Fibroblast of the conjunctiva (primary cell): ENCODE measurements at regions not wholly inside any gene's neighbourhood (a gene's known extent, or its start where the extent isn't known, plus 50 kb on each side); places are given as distances from the start of the nearest gene placed in this dataset.
"Not testable (repeated sequence)": the region's sequence is repeated elsewhere in the genome, so short reads cannot be mapped to it uniquely, and the experiment has no call there.

Experiments used
- DNase-seq: peaks from one replicate; pipeline ENCODE4 v3.0.0-alpha.2; 2010; ENCODE audit warnings: low read depth

DNA sequence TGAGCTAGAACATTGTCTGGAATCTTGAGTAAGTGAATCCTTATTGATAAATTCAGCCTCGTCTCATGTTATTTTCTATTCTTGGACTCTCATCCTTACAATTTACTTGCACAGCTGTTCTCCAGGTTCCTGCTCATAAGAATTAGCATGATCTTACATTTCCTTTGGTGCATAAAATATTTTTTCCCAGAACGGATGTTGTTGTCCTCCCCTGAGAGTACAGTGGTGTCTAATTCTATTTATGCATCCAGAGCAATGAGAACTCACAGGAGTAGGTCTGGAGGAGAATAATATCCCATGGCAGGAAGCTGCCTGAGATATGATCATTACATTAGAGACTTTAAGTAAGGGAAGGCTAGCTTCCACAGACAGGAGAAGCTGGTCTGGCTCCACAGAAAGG, 178.4 kb upstream of the MAST4 start:
- no peak for DNase-seq

DNA sequence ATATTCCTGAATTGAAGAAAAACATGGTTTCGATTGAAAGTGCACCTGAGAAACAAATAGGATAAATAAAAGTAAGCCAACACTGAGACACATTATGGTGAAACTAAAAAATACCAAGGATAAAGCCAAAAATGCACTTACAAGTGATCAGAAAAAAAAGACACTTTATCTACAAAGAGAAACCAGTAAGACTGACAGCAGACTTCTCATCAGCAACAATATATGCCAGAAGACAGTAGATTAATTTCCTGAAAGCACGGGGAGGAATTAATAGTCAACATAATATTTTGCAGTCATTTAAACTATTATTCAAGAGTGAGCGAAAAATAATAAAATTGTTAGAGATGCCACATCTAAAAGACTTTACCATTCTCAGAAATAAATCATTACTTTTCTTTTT, 172.7 kb upstream of the MAST4 start:
- no peak for DNase-seq

DNA sequence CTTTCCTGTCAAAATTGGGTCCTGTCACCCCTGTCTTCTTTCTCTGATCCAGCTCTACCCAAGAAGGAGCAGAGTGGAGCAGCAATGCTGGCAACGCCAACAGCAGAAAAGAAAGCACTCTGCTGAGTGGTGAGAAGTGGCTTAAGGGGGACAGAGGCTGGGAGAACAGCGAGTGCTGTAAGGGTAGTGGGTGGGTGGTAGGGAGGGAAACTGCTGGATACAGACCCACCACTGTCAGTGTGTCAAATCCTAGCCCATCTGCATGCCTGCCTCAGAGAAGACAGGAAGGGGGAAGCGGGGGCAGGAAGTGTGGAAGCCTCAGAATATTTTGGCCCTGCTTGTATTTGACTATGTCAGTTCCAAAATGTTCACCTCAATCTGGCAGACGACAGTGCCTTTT, 170.4 kb upstream of the MAST4 start:
- no peak for DNase-seq

DNA sequence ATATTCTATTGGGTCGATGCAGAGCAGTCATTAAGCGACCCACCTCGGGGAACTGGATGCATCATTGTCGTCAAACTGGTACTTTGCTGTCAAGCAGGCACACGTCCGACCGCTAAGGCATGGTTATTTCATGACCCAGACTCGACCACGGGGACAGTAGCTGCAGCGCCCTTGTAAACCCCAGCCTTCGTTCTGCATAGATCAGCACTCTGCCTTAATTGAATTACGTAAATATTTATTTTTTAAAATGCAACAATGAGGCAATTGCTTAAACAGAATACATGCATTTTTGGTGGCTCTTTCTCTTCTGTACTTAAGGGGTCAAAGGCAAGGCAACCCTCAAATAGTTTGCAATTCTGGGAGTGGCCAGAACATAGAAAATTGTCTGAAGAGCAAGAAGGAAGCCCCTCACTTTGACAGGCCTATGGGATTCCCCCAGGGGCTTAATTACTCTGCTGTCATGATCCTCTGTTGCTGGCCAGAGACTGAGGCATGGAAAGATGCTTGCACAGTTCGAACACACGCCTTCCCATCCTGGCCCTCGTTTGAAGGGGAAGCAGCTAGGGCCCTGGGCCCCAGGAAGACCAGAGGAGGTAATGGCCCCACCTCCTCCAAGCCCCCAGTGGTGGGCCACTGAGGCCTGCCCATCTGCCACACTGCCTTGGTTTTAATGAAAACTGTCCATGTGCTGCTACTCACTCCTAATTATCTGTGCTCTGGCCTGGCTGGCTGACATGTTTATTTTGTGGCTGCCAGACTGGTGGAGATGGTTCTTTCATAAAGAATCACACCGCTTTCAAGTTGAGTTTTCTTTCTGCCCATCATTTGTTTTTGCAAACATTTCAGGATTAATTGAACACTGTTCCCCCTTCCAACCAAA, 169.7 kb upstream of the MAST4 start:
- no peak for DNase-seq

DNA sequence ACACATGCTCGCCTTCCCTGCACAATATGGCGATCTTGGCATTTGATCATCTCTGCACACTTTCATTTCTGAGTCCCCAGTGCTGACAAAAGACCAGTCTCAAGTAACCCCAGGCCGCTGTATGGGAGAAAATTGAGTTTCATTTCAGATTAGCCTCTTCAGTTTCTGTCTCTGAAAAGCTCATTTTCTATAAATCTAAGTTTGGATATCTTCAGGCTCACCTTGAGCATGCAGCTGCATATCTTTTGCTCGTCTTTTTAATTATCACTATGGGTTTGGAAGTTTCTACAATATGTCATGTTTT, 169.1 kb upstream of the MAST4 start:
- no peak for DNase-seq

DNA sequence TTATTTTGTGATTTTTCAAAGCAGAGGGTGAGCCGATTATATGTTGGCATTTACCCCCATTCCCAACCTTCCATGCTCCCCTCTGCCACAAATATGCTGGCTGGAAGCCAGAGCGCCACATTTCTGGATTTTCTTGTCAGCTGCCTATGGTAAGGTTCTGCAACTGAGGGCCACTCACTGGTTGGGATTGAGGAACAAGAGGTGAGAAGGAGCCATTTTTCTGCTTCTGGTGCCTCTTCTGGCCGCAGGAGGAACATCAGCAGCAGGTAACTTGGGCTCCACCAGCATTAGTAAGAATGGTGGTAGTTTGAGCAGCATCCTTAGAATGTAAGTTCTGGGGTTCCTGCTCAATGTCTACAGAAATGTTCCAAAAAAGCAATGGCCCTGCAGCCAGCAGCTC, 159.5 kb upstream of the MAST4 start:
- no peak for DNase-seq

DNA sequence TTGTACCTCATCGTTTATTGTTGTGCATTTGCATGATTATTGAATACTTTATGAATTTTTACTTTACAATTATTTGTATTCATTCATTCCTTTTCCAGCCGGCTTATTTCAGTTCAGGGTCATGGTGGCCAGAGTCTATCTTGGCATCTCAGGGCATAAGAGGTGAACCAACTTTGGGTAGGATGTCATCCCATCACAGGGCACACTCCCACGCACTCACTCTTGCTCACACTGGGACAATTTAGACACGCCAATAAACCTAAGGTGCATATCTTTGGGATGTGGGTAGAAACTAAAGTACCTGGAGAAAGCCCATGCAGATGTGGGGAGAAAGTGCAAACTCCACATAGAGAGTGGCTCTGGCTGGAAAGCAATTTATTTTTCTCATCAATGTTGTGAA, 158.1 kb upstream of the MAST4 start:
- DNase-seq = no peak

DNA sequence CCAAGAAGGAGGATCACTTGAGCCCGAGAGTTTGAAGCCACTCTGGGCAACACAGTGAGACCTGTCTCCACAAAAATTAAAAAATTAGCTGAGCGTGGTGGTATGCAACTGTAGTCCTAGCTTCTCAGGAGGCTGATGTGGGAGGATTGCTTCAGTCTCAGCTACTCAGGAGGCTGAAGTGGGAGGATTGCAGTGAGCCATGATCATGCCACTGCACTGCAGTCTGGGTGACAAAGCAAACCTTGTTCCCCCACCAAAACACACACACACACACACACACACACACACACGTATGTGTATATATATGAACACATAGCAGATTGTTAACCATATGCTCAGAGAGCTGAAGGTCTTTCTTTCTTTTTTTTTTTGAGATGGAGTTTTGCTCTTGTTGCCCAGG, 157.5 kb upstream of the MAST4 start:
- no peak for DNase-seq

DNA sequence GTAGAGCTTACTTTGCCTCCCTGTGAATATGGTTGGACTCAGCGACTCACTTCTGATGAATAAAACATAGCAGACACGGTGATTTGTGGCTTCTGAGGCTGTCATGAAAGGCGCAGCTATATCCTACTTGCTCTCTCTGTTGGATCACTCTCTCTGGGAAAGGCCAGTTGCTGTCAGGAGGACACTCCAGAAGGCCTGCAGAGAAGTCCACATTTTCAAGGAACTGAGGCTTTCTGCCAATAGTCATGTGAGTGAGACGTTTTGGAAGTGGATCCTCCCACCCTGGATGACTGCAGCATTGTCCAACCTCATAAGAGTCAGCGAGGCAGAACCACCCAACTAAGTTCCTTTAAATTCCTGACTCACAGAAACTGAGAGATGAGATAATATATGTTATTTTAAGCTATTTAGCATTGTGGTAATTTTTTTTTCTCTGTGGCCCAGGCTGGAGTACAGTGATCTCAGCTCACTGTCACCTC, 156.0 kb upstream of the MAST4 start:
- no peak for DNase-seq

DNA sequence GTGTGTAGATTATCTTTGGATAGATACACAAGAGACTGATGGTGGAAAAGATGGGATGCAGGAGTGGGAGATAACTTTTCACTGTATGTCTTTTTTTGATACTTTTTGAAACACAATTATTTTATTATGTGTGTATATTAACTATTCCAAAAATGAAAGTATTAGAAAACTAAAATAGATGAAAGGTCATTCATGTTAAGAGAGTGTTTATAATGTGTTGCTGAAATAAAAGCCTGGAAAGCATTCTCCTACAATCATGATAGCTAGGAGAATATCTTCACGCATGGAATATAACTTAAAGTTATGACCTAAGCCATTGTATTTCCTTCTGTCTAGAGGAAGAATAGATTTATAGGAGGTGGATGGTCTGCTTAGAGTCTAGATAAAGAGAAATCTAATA, 154.8 kb upstream of the MAST4 start:
- no peak for DNase-seq

DNA sequence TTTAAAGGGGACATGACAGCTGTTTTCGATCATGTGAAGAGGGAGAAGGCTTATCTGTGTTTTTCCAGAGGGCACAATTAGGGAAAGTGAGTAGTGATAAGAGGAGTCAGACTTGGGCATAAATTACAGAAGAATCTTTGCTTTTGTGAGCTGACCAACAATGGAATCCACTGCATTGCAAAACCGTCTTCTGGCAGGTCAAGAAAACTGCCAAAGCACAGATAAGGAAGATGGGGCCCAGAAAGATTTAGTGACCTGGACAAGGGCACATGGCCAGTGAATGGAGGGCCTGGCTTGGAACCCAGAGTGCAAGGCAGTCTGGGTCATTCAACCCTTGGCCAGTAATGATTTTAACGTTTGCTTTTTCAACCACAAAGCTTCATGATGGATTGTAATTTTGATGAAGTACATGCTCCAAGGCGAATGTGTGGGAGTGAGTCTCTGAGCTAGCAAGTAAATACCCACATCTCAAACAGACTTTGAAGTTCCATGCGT, 153.2 kb upstream of the MAST4 start:
- DNase-seq = no peak

DNA sequence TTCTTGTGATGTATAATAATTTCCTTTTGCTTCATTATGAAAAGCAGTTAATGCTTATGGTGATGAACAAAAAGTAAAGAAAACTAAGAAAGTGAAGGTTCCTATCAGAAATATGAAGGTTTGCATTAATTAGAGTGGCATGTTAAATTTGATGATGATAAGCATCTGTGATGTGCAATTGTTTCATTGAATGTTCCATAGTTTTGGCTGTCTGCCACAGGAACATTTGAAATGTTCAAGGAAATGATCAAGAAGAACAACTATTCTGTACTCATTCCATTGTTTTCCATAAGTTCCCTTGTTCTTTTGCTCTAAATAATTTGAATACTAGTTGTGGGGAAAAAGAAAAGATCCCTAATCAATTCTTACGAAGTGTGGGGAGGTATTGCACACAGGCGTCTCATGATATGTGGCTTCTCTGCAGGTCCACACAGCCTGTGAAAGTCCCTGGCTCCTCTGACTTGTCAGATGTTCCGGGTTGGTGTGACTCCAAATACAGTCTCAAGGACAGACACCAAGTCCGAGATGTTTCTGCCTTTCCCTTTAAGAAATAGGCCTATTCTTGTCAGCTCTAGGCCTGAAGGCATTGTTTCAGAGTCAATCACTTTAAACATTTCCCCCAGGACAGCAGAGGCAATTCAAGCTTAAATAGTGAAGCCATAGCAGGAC, 152.6 kb upstream of the MAST4 start:
- no peak for DNase-seq

DNA sequence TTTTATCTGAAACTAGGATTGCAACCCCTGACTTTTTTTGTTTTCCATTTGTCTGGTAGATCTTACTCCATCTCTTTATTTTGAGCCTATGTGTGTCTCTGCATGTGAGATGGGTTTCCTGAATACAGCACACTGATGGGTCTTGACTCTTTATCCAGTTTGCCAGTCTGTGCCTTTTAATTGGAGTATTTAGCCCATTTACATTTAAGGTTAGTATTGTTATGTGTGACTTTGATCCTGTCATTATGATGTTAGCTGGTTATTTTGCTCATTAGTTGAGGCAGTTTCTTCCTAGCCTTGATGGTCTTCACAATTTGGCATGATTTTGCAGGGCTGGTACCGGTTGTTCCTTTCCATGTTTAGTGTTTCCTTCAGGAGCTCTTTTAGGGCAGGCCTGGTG, 148.1 kb upstream of the MAST4 start:
- DNase-seq = not testable (repeated sequence)

DNA sequence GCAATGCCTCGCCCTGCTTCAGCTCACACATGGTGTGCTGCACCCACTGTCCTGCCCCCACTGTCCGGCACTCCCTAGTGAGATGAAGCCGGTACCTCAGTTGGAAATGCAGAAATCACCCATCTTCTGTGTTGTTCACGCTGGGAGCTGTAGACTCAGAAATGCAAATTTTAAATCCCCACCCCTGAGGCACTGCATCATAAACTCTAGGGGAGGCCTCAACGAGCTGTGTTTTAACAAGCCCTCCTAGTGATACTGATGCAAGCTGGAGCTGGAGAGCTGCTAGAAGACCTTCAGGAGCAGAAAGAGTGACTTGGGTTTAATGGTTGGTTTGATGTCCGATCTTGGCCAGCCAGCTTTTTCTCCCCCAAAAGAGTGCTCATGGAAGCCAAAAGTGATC, 146.0 kb upstream of the MAST4 start:
- no peak for DNase-seq

DNA sequence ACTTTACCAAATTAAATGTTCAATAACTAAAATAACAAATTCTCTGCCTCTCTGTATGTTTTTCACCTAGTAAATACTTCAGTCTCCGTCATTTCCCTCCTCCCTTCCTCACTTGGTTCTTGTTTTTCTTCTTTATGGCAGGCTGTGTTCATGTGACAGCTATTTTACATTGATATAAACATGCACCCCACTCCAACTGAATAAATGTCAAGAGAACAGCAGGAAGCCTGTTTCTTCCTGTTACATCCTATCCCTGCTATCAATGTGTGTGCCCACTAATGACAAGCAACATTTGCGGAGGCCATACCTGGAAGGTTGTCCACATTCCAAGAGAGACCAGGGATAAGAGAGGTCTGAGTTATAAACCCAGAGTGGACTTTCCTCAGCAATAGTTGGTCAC, 145.2 kb upstream of the MAST4 start:
- no peak for DNase-seq

DNA sequence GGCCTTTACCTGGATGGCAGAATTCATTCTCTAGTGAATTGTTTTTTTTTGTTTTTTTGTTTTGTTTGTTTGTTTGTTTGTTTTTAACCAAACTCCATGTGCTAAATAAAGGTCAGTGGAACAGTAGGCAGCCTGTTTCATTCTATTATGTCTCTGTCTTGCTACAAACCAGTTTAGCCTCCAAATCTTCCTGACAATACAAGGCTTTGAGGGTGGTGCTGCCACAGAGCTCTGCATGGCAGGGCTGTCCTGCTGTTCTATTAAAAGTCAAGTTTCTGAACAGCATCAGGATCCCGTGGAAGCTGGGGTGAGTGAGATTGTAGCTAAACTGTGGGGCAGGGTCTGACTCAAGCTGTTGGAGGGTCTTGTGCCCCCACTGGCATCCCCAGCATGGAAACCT, 144.1 kb upstream of the MAST4 start:
- no peak for DNase-seq

DNA sequence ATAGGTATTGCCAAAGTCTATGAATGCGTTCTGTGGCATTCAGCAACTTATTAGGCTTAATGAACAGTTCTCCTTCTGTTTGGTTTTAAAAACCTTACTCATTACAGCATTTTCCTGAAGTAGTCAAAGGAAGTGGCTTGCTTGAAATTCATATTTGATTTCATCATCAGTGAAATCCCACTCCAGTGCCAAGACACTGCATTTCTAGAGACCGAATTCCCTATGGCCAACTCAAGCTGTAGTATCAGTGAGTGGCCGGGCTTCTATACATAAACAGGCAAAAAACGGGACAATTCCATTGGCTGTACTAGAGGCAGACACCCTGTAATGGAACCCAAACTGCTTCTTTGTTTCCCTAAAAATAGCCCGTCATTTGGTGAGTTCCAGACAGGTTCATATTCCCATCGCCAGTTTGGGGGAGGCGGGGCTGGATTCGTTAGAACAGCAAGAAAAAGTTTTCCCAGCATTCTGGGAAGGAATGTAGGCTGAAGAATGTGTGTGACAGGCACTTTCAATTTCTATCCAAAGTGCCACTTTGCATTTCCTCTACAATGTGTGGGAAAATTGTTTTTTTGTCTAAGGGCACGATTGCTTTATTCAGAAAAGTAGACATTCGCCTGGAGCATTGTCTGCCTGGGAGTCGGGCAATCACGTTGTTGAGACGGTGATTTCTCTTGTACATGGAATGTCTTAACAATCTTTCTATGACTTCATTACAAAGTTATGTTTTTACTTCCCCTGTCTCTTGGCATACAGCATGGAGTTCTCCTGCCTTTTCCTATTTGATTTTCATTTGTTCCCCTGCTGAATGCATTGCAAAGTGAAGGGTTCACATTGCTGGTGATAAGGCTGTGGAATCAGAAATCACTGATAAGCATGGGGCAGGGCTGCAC, 141.8 kb upstream of the MAST4 start:
- DNase-seq = no peak

DNA sequence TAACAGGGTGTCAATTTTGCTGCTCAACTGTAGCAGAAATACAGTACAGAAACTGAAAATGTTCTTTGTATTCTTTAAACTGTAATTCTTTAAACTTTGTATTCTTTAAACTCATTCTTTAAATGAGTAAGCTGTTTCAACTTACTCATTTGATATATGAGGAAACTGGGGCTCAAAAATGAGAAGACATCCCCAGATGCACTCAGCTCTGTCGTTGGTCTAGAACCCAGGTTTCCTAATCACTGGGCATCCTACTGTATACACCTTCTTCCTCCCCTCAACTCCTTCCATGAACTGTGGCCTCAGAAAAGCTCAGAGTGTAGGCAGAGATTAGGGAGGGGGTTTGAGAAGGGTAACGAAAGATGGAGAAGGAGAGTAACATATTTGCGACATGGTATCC, 136.5 kb upstream of the MAST4 start:
- DNase-seq = no peak

DNA sequence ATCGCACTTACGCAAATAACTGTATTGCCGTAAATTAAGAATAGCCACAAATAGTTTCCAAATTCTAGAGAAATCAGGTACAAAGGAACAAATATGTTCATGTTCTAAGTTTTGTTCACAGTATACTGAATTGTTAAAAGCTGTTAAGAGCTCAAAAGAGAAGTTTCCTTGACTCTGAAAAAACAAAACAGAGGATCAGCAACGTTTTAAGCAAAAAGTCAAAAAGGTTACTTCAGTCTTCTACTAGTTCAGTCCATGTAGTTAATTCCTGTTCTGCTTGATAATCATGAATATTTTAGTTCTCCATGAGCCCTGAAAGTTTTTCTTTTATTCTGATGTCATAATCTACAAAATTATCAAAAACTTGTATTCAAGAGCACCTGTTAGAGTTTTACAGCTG, 128.6 kb upstream of the MAST4 start:
- no peak for DNase-seq

DNA sequence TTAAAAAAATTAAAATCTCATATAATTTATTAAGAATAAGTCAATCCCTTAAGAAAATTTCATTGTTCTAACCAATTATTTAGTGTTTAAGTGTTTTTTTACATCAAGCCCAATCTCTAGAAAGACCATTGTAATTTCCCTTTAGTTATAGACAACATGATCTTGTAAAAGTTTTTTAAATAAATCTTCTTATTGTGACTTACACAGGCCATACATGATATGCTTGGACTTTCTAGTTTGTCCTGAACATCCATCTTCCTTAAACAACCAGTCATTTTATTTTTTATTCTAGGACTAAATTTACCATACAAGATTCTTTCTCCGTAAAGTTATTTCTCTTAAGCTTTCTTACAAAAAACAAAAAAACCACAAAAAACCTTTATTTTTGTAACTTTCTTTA, 126.5 kb upstream of the MAST4 start:
- DNase-seq = no peak

DNA sequence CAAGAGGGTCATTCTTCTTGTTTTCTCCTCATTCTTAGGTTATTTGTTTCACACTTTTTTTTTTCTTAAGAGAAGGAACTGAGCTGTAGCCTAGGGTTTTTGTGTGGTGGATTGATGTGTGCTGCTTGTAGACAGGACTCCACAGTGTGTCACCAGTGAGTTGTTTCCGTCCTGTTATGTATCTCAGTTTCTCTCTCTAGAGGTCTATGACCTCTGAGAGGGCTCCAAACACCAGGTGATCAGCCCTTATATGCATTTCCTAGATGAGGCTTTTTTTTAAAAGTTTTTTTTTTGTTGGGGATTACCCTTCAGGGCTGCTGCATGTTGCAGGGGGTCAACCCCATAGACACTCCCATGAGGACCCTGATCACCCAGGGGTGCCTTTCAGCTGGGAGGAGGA, 124.2 kb upstream of the MAST4 start:
- no peak for DNase-seq

DNA sequence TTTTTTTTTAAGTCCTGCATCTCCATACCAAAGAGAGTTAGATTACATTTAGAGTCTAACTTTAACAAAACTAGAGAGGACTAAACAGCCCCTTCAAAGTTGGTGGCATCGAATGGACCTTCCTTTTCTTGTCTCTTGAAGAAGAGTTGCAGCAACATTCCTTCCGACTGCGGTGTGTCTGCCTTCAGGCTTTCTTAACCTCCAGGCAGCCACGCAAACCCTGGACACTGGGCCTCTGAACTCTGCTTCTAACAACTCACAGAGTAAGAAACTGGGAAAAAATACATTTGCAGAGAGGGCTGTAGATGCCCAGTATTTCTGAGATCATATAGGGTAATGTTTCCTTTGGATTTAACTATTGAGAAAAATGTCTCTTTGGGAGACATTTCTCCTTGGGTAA, 120.5 kb upstream of the MAST4 start:
- no peak for DNase-seq

DNA sequence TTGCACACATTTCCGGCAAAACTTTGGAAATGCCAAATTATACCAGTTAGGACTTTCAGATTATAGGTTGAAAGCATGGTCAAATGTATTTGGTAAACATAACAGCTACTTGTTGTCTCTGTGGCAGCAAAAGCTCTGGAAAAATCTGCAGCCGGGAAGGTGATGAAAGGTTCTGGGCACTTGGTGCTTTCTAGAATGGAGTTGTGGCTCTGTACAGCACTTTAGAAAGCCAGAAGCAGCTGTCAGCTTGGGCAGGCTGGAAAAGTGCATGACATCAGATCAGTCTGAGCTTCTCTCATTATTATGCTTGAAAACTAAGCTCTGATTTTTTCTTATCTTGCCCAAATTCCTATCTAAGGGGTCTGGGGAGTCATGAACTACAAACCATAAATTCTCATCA, 118.6 kb upstream of the MAST4 start:
- DNase-seq = no peak
